CD4-positive, alpha-beta memory T cell (primary cell): ENCODE measurements at regions not wholly inside any gene's neighbourhood (a gene's known extent, or its start where the extent isn't known, plus 50 kb on each side); places are given as distances from the start of the nearest gene placed in this dataset.

Source experiments
- CTCF ChIA-PET: fragments of 350-600 bp; sonication (Branson Sonifier 250); formaldehyde crosslinking; loops from one replicate; lab custom pipeline; 2021; ENCODE audit warnings: inconsistent platforms; ENCODE audit not compliant: partially characterized antibody; lab: Charles Lee
- POLR2A ChIA-PET: fragments of 350-600 bp; sonication (Branson Sonifier 250); formaldehyde crosslinking; loops from one replicate; lab custom pipeline; 2021; ENCODE audit not compliant: partially characterized antibody; lab: Charles Lee
- DNase-seq, 5 donors: peaks; one replicate each; pipeline versions ENCODE4 v3.0.0 to v3.0.0-alpha.2; 2020 to 2022; ENCODE audit warnings: mixed read lengths in 1 of 5
- H3K27ac ChIP-seq: one replicate; pipeline ENCODE4 v1.7.0; 2013; ENCODE audit warnings: low read depth, low read length
- H3K27me3 ChIP-seq: 2 replicates; pipeline ENCODE4 v1.7.0; 2013; ENCODE audit warnings: mild to moderate bottlenecking, low read length, moderate library complexity; ENCODE audit not compliant: insufficient read depth
- H3K36me3 ChIP-seq: 2 replicates; pipeline ENCODE4 v1.7.0; 2013; ENCODE audit warnings: mild to moderate bottlenecking, low read length, moderate library complexity; ENCODE audit not compliant: insufficient read depth
- H3K4me1 ChIP-seq: 2 replicates; pipeline ENCODE4 v1.7.0; 2013; ENCODE audit warnings: mild to moderate bottlenecking, low read length, moderate library complexity; ENCODE audit not compliant: insufficient read depth
- H3K4me3 ChIP-seq, 2 donors: one replicate each; pipeline ENCODE4 v1.7.0; 2013; ENCODE audit warnings: low read length in 2 of 2, mild to moderate bottlenecking in 1 of 2
- H3K9me3 ChIP-seq, 2 donors: one replicate each; pipeline ENCODE4 v1.7.0; 2013; ENCODE audit warnings: low read length in 2 of 2, control low read depth in 1 of 2; ENCODE audit not compliant: control insufficient read depth in 1 of 2
- H3K27ac Mint-ChIP-seq, 7 donors: one replicate each; pipeline ENCODE4 v1.8.0; 2020 to 2021; ENCODE audit warnings: mixed read lengths in 7 of 7, mild to moderate bottlenecking in 6 of 7, inconsistent platforms in 3 of 7, moderate library complexity in 3 of 7
- H3K27me3 Mint-ChIP-seq, 2 donors: one replicate each; pipeline ENCODE4 v1.8.0; 2020 to 2021; ENCODE audit warnings: mixed read lengths in 2 of 2
- H3K36me3 Mint-ChIP-seq, 2 donors: one replicate each; pipeline ENCODE4 v1.8.0; 2020 to 2021; ENCODE audit warnings: mixed read lengths in 2 of 2, inconsistent platforms in 1 of 2, mild to moderate bottlenecking in 1 of 2
- H3K4me1 Mint-ChIP-seq, 4 donors: one replicate each; pipeline ENCODE4 v1.8.0; 2020 to 2021; ENCODE audit warnings: mixed read lengths in 4 of 4, mild to moderate bottlenecking in 1 of 4
- H3K4me3 Mint-ChIP-seq, 8 donors: one replicate each; pipeline ENCODE4 v1.8.0; 2020 to 2021; ENCODE audit warnings: mixed read lengths in 8 of 8, mild to moderate bottlenecking in 7 of 8, moderate library complexity in 6 of 8, inconsistent platforms in 3 of 8
- H3K9me3 Mint-ChIP-seq, 8 donors: one replicate each; pipeline ENCODE4 v1.8.0; 2020 to 2021; ENCODE audit warnings: mixed read lengths in 8 of 8, mild to moderate bottlenecking in 5 of 8, inconsistent platforms in 3 of 8, moderate library complexity in 1 of 8
- intact Hi-C: fragments of 100-400 bp; cut with micrococcal nuclease; formaldehyde crosslinking; loops from one replicate; pipeline ENCODE4 v1.15.1; 2023

DNA sequence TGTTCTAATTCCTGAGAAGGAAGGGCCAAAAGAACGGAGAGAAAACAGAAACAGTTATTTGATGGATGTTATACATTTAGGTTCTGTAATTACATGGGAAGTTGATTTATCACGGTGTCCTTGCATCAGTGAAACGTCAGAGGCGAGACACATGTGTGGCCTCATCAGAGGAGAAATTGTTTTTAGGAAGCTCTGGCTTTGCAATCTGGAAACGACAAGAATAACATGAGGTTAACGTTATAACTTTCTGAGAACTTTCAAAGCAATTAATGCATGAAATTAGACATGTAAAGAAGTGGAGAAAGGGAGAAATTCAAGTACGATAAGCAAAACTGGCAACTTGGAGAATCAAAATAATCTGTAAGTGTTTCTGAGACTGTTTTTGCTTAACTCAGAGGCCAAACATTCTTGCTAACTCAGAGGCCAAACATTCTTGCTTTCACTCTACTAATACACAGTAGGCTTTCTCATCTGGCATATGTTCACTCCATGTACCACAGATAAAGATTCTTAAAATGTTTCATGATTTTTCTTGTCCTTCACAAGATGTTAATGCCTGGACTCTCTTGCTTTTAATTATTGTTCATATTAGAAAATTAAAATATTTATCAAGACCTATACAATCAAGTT, 933.0 kb downstream of the TLE4 start:
- peaks cover 0 to 10% (median 5%) of the 10 kb centered on the region in 8 donors for H3K9me3 Mint-ChIP-seq
- H3K27ac Mint-ChIP-seq: no peak overlapping the region
- Histone ChIP-seq H3K27ac (no peak overlapping the region), H3K27me3 (no peaks in the 10 kb centered on the region), H3K4me3 (no peak overlapping the region), H3K36me3 (no peaks in the 10 kb centered on the region), H3K9me3 (no peaks in the 10 kb centered on the region), H3K4me1 (no peaks in the 10 kb centered on the region)
- ChIA-PET POLR2A (no interaction called here), CTCF (no interaction called here)
- no peak for DNase-seq
- H3K4me3 Mint-ChIP-seq: no peak overlapping the region
- intact Hi-C loops: no loop called here
- no peaks in the 10 kb centered on the region for H3K27me3 Mint-ChIP-seq
- H3K4me1 Mint-ChIP-seq: no peaks in the 10 kb centered on the region
- no peaks in the 10 kb centered on the region for H3K36me3 Mint-ChIP-seq

GRCh38 chr9:80503671-80504281, 932.0 kb downstream of the TLE4 start:
- no peak overlapping the region for H3K4me3 ChIP-seq
- no peak overlapping the region for H3K27ac ChIP-seq
- H3K27ac Mint-ChIP-seq: no peak overlapping the region
- H3K27me3 Mint-ChIP-seq: no peaks in the 10 kb centered on the region
- H3K4me1 ChIP-seq: no peaks in the 10 kb centered on the region
- no peaks in the 10 kb centered on the region for H3K36me3 Mint-ChIP-seq
- intact Hi-C loops: no loop called here
- CTCF ChIA-PET: no interaction called here
- H3K36me3 ChIP-seq: no peaks in the 10 kb centered on the region
- H3K27me3 ChIP-seq: no peaks in the 10 kb centered on the region
- H3K9me3 Mint-ChIP-seq: peaks cover 0 to 10% (median 5%) of the 10 kb centered on the region in 8 donors
- H3K9me3 ChIP-seq: no peaks in the 10 kb centered on the region
- DNase-seq: no peak
- no peak overlapping the region for H3K4me3 Mint-ChIP-seq
- no peaks in the 10 kb centered on the region for H3K4me1 Mint-ChIP-seq
- POLR2A ChIA-PET: no interaction called here

DNA sequence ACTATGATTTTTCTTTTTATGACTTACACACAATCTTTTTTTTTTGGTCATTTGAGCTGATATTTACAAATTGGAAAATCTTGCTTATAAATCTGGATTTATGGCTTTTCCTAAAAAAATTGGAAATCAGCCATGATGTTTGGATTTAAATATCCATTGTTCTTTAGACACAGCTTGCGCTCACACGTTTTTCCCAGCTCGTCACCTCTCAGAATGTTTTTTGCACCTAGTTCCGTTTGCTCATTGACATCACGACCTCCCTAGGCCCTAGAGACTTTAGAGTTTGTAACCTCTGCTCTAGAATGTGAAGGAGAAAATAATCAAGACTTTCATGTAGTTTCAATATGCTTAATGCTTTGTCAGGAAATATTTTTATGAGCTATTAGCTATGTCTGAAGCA, 930.5 kb downstream of the TLE4 start:
- POLR2A ChIA-PET: no interaction called here
- no peaks in the 10 kb centered on the region for H3K4me1 Mint-ChIP-seq
- intact Hi-C loops: no loop called here

DNA sequence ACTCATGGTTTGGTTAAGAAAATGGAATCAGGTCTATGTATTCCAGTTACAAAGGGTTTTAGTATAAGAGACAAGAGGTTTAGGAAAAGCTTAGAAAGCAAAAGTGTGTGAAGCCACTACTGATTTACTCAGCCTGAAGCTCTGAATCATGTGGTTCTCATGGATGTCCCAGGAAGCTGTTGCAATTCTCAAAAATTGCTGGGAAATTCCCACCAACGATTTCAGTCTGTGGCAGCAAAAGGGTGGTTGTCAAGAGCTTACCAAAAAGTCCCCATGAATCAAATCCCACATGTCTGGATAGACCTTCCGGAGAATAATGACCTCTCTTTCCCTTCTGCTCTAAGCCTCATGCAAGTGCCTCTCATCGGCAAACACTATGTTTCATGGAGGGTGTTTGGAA, 929.9 kb downstream of the TLE4 start:
- H3K27ac ChIP-seq: no peak overlapping the region
- CTCF ChIA-PET: no interaction called here
- no peaks in the 10 kb centered on the region for H3K27me3 ChIP-seq
- Mint-ChIP-seq H3K36me3 (no peaks in the 10 kb centered on the region), H3K27me3 (no peaks in the 10 kb centered on the region), H3K27ac (no peak overlapping the region), H3K9me3 (peaks cover 0 to 13% (median 3%) of the 10 kb centered on the region in 8 donors), H3K4me3 (no peak overlapping the region), H3K4me1 (no peaks in the 10 kb centered on the region)
- no peak overlapping the region for H3K4me3 ChIP-seq
- DNase-seq: no peak
- H3K4me1 ChIP-seq: no peaks in the 10 kb centered on the region
- no peaks in the 10 kb centered on the region for H3K36me3 ChIP-seq
- intact Hi-C loops: no loop called here
- H3K9me3 ChIP-seq: peaks cover 0 to 3% of the 10 kb centered on the region in 2 donors
- POLR2A ChIA-PET: no interaction called here

More for the DNA sequence above, 930.5 kb downstream of the TLE4 start:
- peaks cover 0 to 11% (median 3%) of the 10 kb centered on the region in 8 donors for H3K9me3 Mint-ChIP-seq
- H3K36me3 Mint-ChIP-seq: no peaks in the 10 kb centered on the region
- no peaks in the 10 kb centered on the region for H3K27me3 ChIP-seq
- no peak overlapping the region for H3K4me3 Mint-ChIP-seq
- DNase-seq: no peak
- no peak overlapping the region for H3K4me3 ChIP-seq
- H3K27ac Mint-ChIP-seq: no peak overlapping the region
- H3K9me3 ChIP-seq: peaks cover 0 to under 1% of the 10 kb centered on the region in 2 donors
- no peaks in the 10 kb centered on the region for H3K36me3 ChIP-seq
- no peak overlapping the region for H3K27ac ChIP-seq
- no peaks in the 10 kb centered on the region for H3K27me3 Mint-ChIP-seq
- H3K4me1 ChIP-seq: no peaks in the 10 kb centered on the region
- CTCF ChIA-PET: no interaction called here

DNA sequence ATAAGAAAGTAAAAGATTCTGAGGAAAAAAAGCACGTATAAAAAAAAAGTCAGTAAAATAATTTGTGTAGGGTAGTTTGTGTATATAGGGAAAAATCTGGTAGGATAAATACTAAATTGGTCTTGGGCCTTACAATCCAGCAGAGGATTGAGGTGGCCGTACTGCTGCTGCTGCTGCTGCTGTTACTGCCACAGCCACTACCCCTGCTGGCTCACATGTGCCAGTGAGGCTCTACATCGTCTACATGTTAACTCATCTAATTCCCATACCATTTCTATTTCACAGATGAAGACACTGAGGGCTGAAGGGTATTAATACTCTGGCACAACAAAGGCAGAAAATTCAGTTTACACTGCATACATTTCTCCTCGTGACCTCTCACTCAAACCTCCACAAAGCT, 928.5 kb downstream of the TLE4 start:
- H3K4me1 Mint-ChIP-seq: no peaks in the 10 kb centered on the region
- intact Hi-C loops: no loop called here
- Histone ChIP-seq H3K4me3 (no peak overlapping the region), H3K27ac (no peak overlapping the region), H3K4me1 (no peaks in the 10 kb centered on the region), H3K36me3 (no peaks in the 10 kb centered on the region), H3K9me3 (peaks cover 0 to 3% of the 10 kb centered on the region in 2 donors), H3K27me3 (no peaks in the 10 kb centered on the region)
- no peaks in the 10 kb centered on the region for H3K27me3 Mint-ChIP-seq
- CTCF ChIA-PET: no interaction called here
- POLR2A ChIA-PET: no interaction called here
- peaks cover 0 to 13% (median 5%) of the 10 kb centered on the region in 8 donors for H3K9me3 Mint-ChIP-seq
- H3K4me3 Mint-ChIP-seq: no peak overlapping the region
- DNase-seq: no peak
- H3K27ac Mint-ChIP-seq: no peak overlapping the region
- H3K36me3 Mint-ChIP-seq: no peaks in the 10 kb centered on the region

DNA sequence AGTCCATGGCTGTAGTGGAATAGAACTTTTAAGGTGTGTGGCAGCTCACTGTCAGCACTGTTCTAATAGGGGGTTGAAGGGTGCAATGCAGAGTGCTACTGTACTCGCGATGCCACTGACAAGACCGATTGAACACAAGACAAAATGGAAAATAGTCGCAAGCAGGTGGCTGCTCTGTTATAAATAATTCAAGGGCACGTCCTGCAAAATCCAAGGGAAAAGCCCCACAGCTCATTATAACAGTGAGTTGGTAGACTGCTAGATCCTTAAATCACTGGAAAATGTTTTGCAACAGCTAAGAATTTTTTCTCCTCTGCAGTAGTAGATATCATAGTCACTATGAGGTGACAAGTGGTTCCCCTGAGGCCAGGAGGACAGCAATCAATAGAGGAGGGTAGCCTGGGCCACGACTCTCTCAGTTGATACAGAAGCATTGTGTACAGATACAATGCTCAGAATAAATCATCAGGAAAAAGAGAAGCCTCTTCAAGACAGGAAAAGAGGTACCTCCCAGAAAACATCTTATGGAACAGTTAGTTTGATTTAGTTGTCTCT, 926.3 kb downstream of the TLE4 start:
- Histone ChIP-seq H3K27ac (no peak overlapping the region), H3K4me3 (no peak overlapping the region), H3K9me3 (peaks cover 0 to 3% of the 10 kb centered on the region in 2 donors), H3K4me1 (no peaks in the 10 kb centered on the region), H3K27me3 (no peaks in the 10 kb centered on the region), H3K36me3 (no peaks in the 10 kb centered on the region)
- POLR2A ChIA-PET: no interaction called here
- peaks cover 0 to 13% (median 6%) of the 10 kb centered on the region in 8 donors for H3K9me3 Mint-ChIP-seq
- intact Hi-C loops: no loop called here
- H3K36me3 Mint-ChIP-seq: no peaks in the 10 kb centered on the region
- H3K27me3 Mint-ChIP-seq: no peaks in the 10 kb centered on the region
- DNase-seq: no peak
- H3K4me1 Mint-ChIP-seq: no peaks in the 10 kb centered on the region
- CTCF ChIA-PET: no interaction called here
- no peak overlapping the region for H3K27ac Mint-ChIP-seq
- H3K4me3 Mint-ChIP-seq: no peak overlapping the region

DNA sequence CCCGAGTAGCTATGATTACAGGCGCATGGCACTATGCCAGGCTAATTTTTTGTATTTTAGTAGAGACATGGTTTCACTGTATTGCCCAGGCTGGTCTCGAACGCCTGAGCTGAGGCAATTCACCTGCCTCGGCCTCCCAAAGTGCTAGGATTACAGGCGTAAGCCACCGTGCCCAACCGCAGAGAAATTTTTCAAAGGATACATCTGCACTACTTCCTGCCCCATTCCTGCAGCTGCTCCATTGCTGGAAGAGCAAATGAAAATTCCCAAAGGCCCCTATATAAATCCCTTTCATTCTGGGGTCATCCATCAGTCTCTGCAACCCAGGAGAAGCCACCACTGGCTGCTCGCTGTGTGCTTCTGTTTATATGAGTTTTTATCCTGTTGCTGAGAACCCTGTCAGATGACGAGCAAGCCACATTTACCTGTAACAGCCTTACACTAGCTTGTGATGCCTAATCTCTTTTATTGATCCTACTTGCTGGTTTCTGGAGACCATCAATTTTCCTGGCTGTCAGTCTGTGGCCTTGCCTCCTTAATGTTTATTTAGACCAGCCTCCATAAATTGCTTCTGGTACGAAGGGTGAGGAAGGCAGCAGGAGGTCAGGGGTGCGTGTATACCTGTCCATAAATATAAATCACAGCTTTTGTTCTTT, 925.3 kb downstream of the TLE4 start:
- no peak for DNase-seq
- H3K27me3 ChIP-seq: no peaks in the 10 kb centered on the region

More for the DNA sequence above, 925.3 kb downstream of the TLE4 start:
- H3K36me3 ChIP-seq: no peaks in the 10 kb centered on the region
- H3K4me1 ChIP-seq: no peaks in the 10 kb centered on the region
- peaks cover 0 to 3% of the 10 kb centered on the region in 2 donors for H3K9me3 ChIP-seq
- CTCF ChIA-PET: no interaction called here
- no peaks in the 10 kb centered on the region for H3K27me3 Mint-ChIP-seq
- H3K9me3 Mint-ChIP-seq: peaks cover 0 to 12% (median 6%) of the 10 kb centered on the region in 8 donors
- no peak overlapping the region for H3K27ac ChIP-seq
- H3K4me3 ChIP-seq: no peak overlapping the region
- H3K4me1 Mint-ChIP-seq: no peaks in the 10 kb centered on the region
- no peaks in the 10 kb centered on the region for H3K36me3 Mint-ChIP-seq
- intact Hi-C loops: no loop called here
- no peak overlapping the region for H3K27ac Mint-ChIP-seq
- no peak overlapping the region for H3K4me3 Mint-ChIP-seq
- POLR2A ChIA-PET: no interaction called here
